KMS-11 (cell line): ENCODE measurements at regions not wholly inside any gene's neighbourhood (a gene's known extent, or its start where the extent isn't known, plus 50 kb on each side); places are given as distances from the start of the nearest gene placed in this dataset.

Experiments
- H2AFZ ChIP-seq: fragments of 200-600 bp; sonication (generic); 2 replicates; pipeline ENCODE4 v1.6.1; 2016; ENCODE audit warnings: antibody characterized with exemption, mixed run types, low read depth
- H3K27ac ChIP-seq: fragments of 200-600 bp; sonication (generic); 2 replicates; pipeline ENCODE4 v1.6.1; 2016; ENCODE audit warnings: mild to moderate bottlenecking, mixed run types
- H3K27me3 ChIP-seq: fragments of 200-600 bp; sonication (generic); 2 replicates; pipeline ENCODE4 v1.6.1; 2017; ENCODE audit warnings: mild to moderate bottlenecking, low read depth, mixed run types, moderate library complexity; ENCODE audit not compliant: insufficient read depth
- H3K36me3 ChIP-seq: fragments of 200-600 bp; sonication (generic); 2 replicates; pipeline ENCODE4 v1.6.1; 2017; ENCODE audit warnings: mild to moderate bottlenecking, mixed run types; ENCODE audit not compliant: insufficient read depth
- H3K4me1 ChIP-seq: fragments of 200-600 bp; sonication (generic); 2 replicates; pipeline ENCODE4 v1.6.1; 2016; ENCODE audit warnings: mild to moderate bottlenecking, low read depth, mixed run types; ENCODE audit not compliant: poor library complexity, severe bottlenecking
- H3K4me2 ChIP-seq: fragments of 200-600 bp; sonication (generic); 2 replicates; pipeline ENCODE4 v1.7.0; 2016; ENCODE audit warnings: mild to moderate bottlenecking, mixed run types
- H3K4me3 ChIP-seq: fragments of 200-600 bp; sonication (generic); IDR thresholded peaks from 2 replicates; pipeline ENCODE4 v1.6.1; 2017; ENCODE audit warnings: low read depth, low read length, mixed read lengths; ENCODE audit not compliant: insufficient read depth
- H3K79me2 ChIP-seq: fragments of 200-600 bp; sonication (generic); 2 replicates; pipeline ENCODE4 v1.6.1; 2016; ENCODE audit warnings: low read depth, mixed run types; ENCODE audit not compliant: insufficient read depth
- H3K9ac ChIP-seq: fragments of 200-600 bp; sonication (generic); 2 replicates; pipeline ENCODE4 v1.6.1; 2016; ENCODE audit warnings: mild to moderate bottlenecking, mixed run types
- H4K20me1 ChIP-seq: fragments of 200-600 bp; sonication (generic); 2 replicates; pipeline ENCODE4 v1.6.1; 2016; ENCODE audit warnings: mild to moderate bottlenecking, mixed run types; ENCODE audit not compliant: insufficient read depth
- CTCF ChIP-seq: fragments of 200-600 bp; sonication (generic); conservative IDR thresholded peaks from 2 replicates; pipeline ENCODE4 v1.6.1; 2017; ENCODE audit warnings: low read depth, mild to moderate bottlenecking, antibody characterized with exemption, low read length, moderate library complexity, mixed read lengths

GRCh38 chr10:44245601-44245938 lies 139.3 kb downstream of the CXCL12 start:
- Histone ChIP-seq H3K27me3 (no peaks in the 10 kb centered on the region), H3K79me2 (no peaks in the 10 kb centered on the region), H2AFZ (no peak overlapping the region), H3K4me1 (no peaks in the 10 kb centered on the region), H3K27ac (no peak overlapping the region), H3K4me2 (no peak overlapping the region), H4K20me1 (no peaks in the 10 kb centered on the region), H3K4me3 (no peak overlapping the region), H3K9ac (no peak overlapping the region), H3K36me3 (no peaks in the 10 kb centered on the region)
- no peak for TF ChIP-seq CTCF

- no peaks in the 10 kb centered on the region for H4K20me1 ChIP-seq
- no peaks in the 10 kb centered on the region for H3K27me3 ChIP-seq
- no peak overlapping the region for H2AFZ ChIP-seq
- H3K9ac ChIP-seq: no peak overlapping the region
- H3K79me2 ChIP-seq: no peaks in the 10 kb centered on the region
- no peak overlapping the region for H3K4me2 ChIP-seq
- TF ChIP-seq CTCF: no peak
- H3K4me3 ChIP-seq: no peak overlapping the region
- no peaks in the 10 kb centered on the region for H3K36me3 ChIP-seq
- H3K4me1 ChIP-seq: no peaks in the 10 kb centered on the region
- H3K27ac ChIP-seq: no peak overlapping the region
Measured at GRCh38 chr10:44244745-44245600, 139.9 kb downstream of the CXCL12 start.

GRCh38 chr10:44243851-44244510 lies 140.9 kb downstream of the CXCL12 start:
- TF ChIP-seq CTCF: no peak
- no peaks in the 10 kb centered on the region for H3K4me1 ChIP-seq
- H3K4me3 ChIP-seq: no peak overlapping the region
- H3K36me3 ChIP-seq: no peaks in the 10 kb centered on the region
- H4K20me1 ChIP-seq: no peaks in the 10 kb centered on the region
- H3K9ac ChIP-seq: no peak overlapping the region
- no peak overlapping the region for H3K27ac ChIP-seq
- no peaks in the 10 kb centered on the region for H3K79me2 ChIP-seq
- H2AFZ ChIP-seq: no peak overlapping the region
- no peaks in the 10 kb centered on the region for H3K27me3 ChIP-seq
- H3K4me2 ChIP-seq: no peak overlapping the region

GRCh38 chr10:44242826-44243225 lies 142.1 kb downstream of the CXCL12 start:
- H3K9ac ChIP-seq: no peak overlapping the region
- H3K27ac ChIP-seq: no peak overlapping the region
- no peaks in the 10 kb centered on the region for H3K36me3 ChIP-seq
- no peak for TF ChIP-seq CTCF
- no peaks in the 10 kb centered on the region for H3K79me2 ChIP-seq
- H2AFZ ChIP-seq: no peak overlapping the region
- H3K27me3 ChIP-seq: no peaks in the 10 kb centered on the region
- H3K4me2 ChIP-seq: no peak overlapping the region
- H4K20me1 ChIP-seq: no peaks in the 10 kb centered on the region
- H3K4me3 ChIP-seq: no peak overlapping the region
- no peaks in the 10 kb centered on the region for H3K4me1 ChIP-seq
